ENCODE measurements at regions not wholly inside any gene's neighbourhood (a gene's known extent, or its start where the extent isn't known, plus 50 kb on each side); places are given as distances from the start of the nearest gene placed in this dataset.

GRCh38 chr9:88723751-88724150, 188.8 kb downstream of the NXNL2 start:
- ATAC-seq = no peak
- TF ChIP-seq POLR2A (IDR thresholded peaks at IDR 0.05) = no peak
- no peak for TF ChIP-seq CTCF (IDR thresholded peaks at IDR 0.05)
- Histone ChIP-seq H3K27me3 (no peaks in the 10 kb centered on the region), H3K4me3 (no peak overlapping the region), H3K36me3 (replicated peaks in 1 of 2; ENCODE audit: insufficient read depth in 1 of 2, low read depth in 2 of 2) (no peaks in the 10 kb centered on the region), H3K9me3 (no peaks in the 10 kb centered on the region), H3K4me1 (no peaks in the 10 kb centered on the region), H3K27ac (no peak overlapping the region)
- no peak for DNase-seq
- intact Hi-C loops (cut with DNase I) = no loop called here

GRCh38 chr9:88724331-88724730, 189.4 kb downstream of the NXNL2 start:
- H3K27ac ChIP-seq = no peak overlapping the region
- intact Hi-C loops (cut with DNase I) = no loop called here
- H3K4me3 ChIP-seq = no peak overlapping the region
- WGBS, 2 donors = 35 to 46% methylated on average over 5 of the region's 5 CpGs
- DNase-seq (no peak), ATAC-seq (no peak)
- H3K27me3 ChIP-seq = no peaks in the 10 kb centered on the region
- no peaks in the 10 kb centered on the region for H3K9me3 ChIP-seq
- no peaks in the 10 kb centered on the region for H3K36me3 ChIP-seq (replicated peaks in 1 of 2; ENCODE audit: insufficient read depth in 1 of 2, low read depth in 2 of 2)
- no peaks in the 10 kb centered on the region for H3K4me1 ChIP-seq
- no peak for TF ChIP-seq CTCF (IDR thresholded peaks at IDR 0.05)
- TF ChIP-seq POLR2A (IDR thresholded peaks at IDR 0.05) = no peak

- TF ChIP-seq CTCF (IDR thresholded peaks at IDR 0.05) = no peak
- no peak for TF ChIP-seq POLR2A (IDR thresholded peaks at IDR 0.05)
Measured at GRCh38 chr9:88725300-88726019, 190.5 kb downstream of the NXNL2 start.

GRCh38 chr9:88726803-88727202, 191.8 kb downstream of the NXNL2 start:
- H3K4me1 ChIP-seq = no peaks in the 10 kb centered on the region
- intact Hi-C loops (cut with DNase I) = no loop called here
- TF ChIP-seq CTCF (IDR thresholded peaks at IDR 0.05) (no peak), POLR2A (IDR thresholded peaks at IDR 0.05) (no peak)
- H3K27ac ChIP-seq = no peak overlapping the region
- DNase-seq (no peak), ATAC-seq (no peak)
- WGBS, 2 donors = 91 to 94% methylated on average over 2 of the region's 2 CpGs
- no peaks in the 10 kb centered on the region for H3K27me3 ChIP-seq
- no peak overlapping the region for H3K4me3 ChIP-seq
- H3K9me3 ChIP-seq = no peaks in the 10 kb centered on the region
- no peaks in the 10 kb centered on the region for H3K36me3 ChIP-seq (replicated peaks in 1 of 2; ENCODE audit: insufficient read depth in 1 of 2, low read depth in 2 of 2)

More at GRCh38 chr9:88725300-88726019, 190.5 kb downstream of the NXNL2 start:
- Histone ChIP-seq H3K36me3 (replicated peaks in 1 of 2; ENCODE audit: insufficient read depth in 1 of 2, low read depth in 2 of 2) (no peaks in the 10 kb centered on the region), H3K27ac (no peak overlapping the region), H3K27me3 (no peaks in the 10 kb centered on the region), H3K9me3 (no peaks in the 10 kb centered on the region), H3K4me1 (no peaks in the 10 kb centered on the region), H3K4me3 (no peak overlapping the region)
- intact Hi-C loops (cut with DNase I) = no loop called here
- DNase-seq = no peak
- ATAC-seq = no peak
- WGBS, 2 donors = 86 to 89% methylated on average over 3 of the region's 3 CpGs

GRCh38 chr9:88730780-88731179, 195.8 kb downstream of the NXNL2 start:
- Histone ChIP-seq H3K27ac (no peak overlapping the region), H3K27me3 (no peaks in the 10 kb centered on the region), H3K4me1 (no peaks in the 10 kb centered on the region), H3K4me3 (no peak overlapping the region), H3K36me3 (replicated peaks in 1 of 2; ENCODE audit: insufficient read depth in 1 of 2, low read depth in 2 of 2) (no peaks in the 10 kb centered on the region), H3K9me3 (no peaks in the 10 kb centered on the region)
- DNase-seq (no peak), ATAC-seq (no peak)
- TF ChIP-seq POLR2A (IDR thresholded peaks at IDR 0.05) (no peak), CTCF (IDR thresholded peaks at IDR 0.05) (no peak)
- 43 to 46% methylated on average over 1 of the region's 1 CpG for WGBS, 2 donors
- intact Hi-C loops (cut with DNase I) = no loop called here

Data from body of pancreas (tissue), 4 donors.